ENCODE measurements at regions not wholly inside any gene's neighbourhood (a gene's known extent, or its start where the extent isn't known, plus 50 kb on each side); places are given as distances from the start of the nearest gene placed in this dataset.

DNA sequence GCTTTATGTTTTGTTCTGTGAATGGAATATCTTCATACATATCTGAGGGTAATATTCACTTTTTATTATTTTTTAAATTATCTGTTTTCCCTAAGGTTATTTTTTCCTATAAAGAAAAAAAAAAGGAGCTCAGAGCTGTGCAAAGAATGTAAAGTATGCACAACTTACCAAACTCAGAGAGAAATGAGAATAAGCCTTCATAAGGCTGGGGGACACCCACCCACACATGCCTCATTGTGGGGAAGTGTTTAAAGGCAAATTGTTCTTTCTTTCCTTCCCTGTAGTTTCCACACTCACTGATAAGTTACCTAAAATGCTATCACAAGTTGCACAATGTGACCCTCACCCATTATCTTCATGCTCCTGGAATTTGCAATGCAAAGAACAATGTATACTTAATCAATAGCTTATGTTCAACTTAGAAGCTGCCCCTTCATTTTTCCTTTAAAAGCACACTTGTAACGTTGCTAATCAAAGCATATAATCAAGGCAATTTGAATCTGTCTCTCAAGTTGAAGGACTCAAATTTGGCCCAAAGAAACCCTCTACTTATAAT lies 108.1 kb downstream of the GNAT3 start:
- no peak overlapping the region for H3K27ac ChIP-seq
- ATAC-seq (no peak), DNase-seq (ENCODE audit: low read depth in 1 of 2, low spot score in 1 of 2) (no peak), FAIRE-seq (no peak)
- H3K4me2 ChIP-seq, result no peak overlapping the region
- 21% methylated on average over 1 of the region's 1 CpG for WGBS (ENCODE audit: missing lambda C conversion rate)
- no peaks in the 10 kb centered on the region for H3K4me1 ChIP-seq
- ChIA-PET CTCF (interaction anchor here (0.7 to 4.2 kb wide), 5 partner anchors 12 to 1105 kb away, joined by 3 to 17 read pairs (median 3); no protein-coding TSS in a partner anchor), POLR2A (no interaction called here)
- H3K9me3 ChIP-seq, result no peaks in the 10 kb centered on the region
- TF ChIP-seq PHF8 (IDR thresholded peaks at IDR 0.05; ENCODE audit: borderline replicate concordance, low read depth) (no peak), FOXS1 (CRISPR knock-in tag; IDR thresholded peaks at IDR 0.05) (no peak), POLR2AphosphoS2 (conservative IDR thresholded peaks at IDR 0.05; ENCODE audit: low read length) (no peak), NR3C1 (IDR thresholded peaks at IDR 0.05) (no peak), EHF (CRISPR knock-in tag; IDR thresholded peaks at IDR 0.05) (no peak), HEYL (CRISPR knock-in tag; IDR thresholded peaks at IDR 0.05) (no peak), SMC3 (IDR thresholded peaks at IDR 0.05) (no peak), HOXB13 (CRISPR knock-in tag; IDR thresholded peaks at IDR 0.05; ENCODE audit: low read depth) (no peak), MAZ (IDR thresholded peaks at IDR 0.05; ENCODE audit: borderline replicate concordance, low read depth, low read length) (no peak), RCOR1 (IDR thresholded peaks at IDR 0.05; ENCODE audit: low read depth, low read length) (no peak), SREBF2 (IDR thresholded peaks at IDR 0.05) (no peak), MAFK (IDR thresholded peaks at IDR 0.05; ENCODE audit: partially characterized antibody) (no peak)
- TF ChIP-seq, protein P1, sequence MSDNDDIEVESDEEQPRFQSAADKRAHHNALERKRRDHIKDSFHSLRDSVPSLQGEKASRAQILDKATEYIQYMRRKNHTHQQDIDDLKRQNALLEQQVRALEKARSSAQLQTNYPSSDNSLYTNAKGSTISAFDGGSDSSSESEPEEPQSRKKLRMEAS (IDR thresholded peaks at IDR 0.05), result no peak
- TF ChIP-seq, protein P2, sequence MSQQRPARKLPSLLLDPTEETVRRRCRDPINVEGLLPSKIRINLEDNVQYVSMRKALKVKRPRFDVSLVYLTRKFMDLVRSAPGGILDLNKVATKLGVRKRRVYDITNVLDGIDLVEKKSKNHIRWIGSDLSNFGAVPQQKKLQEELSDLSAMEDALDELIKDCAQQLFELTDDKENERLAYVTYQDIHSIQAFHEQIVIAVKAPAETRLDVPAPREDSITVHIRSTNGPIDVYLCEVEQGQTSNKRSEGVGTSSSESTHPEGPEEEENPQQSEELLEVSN (IDR thresholded peaks at IDR 0.05; ENCODE audit: borderline replicate concordance, low read depth), result no peak
- TF ChIP-seq, protein P3, sequence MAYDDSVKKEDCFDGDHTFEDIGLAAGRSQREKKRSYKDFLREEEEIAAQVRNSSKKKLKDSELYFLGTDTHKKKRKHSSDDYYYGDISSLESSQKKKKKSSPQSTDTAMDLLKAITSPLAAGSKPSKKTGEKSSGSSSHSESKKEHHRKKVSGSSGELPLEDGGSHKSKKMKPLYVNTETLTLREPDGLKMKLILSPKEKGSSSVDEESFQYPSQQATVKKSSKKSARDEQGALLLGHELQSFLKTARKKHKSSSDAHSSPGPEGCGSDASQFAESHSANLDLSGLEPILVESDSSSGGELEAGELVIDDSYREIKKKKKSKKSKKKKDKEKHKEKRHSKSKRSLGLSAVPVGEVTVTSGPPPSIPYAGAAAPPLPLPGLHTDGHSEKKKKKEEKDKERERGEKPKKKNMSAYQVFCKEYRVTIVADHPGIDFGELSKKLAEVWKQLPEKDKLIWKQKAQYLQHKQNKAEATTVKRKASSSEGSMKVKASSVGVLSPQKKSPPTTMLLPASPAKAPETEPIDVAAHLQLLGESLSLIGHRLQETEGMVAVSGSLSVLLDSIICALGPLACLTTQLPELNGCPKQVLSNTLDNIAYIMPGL (CRISPR knock-in tag; IDR thresholded peaks at IDR 0.05; ENCODE audit: borderline replicate concordance), result no peak
- no peak overlapping the region for H3K4me3 ChIP-seq

DNA sequence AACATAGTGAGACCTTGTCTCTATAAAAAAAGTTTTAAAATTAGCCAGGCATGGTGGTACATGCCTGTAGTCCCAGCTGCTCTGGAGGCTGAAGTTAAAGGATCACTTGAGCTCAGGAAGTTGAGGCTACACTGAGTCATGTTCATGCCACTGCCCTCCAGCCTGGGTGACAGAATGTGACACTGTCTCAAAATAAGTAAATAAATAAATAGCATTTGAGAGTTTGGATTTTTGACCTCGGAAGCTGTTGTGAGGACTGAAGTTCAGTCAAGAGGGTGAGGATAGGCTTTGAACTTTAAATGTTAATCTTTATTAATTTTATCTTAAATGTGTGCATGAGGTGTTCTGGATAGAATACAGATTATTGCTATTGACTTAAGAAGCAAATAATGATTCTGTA lies 110.2 kb downstream of the GNAT3 start:
- Histone ChIP-seq H3K9me3 (no peaks in the 10 kb centered on the region), H3K4me2 (no peak overlapping the region), H3K4me3 (no peak overlapping the region), H3K27ac (no peak overlapping the region), H3K4me1 (no peaks in the 10 kb centered on the region)
- CTCF ChIA-PET, result interaction anchor here (0.9 to 4.2 kb wide), 3 partner anchors 10 to 268 kb away, joined by 3 to 17 read pairs (median 4); no protein-coding TSS in a partner anchor
- TF ChIP-seq SMC3 (IDR thresholded peaks at IDR 0.05) (no peak), HEYL (CRISPR knock-in tag; IDR thresholded peaks at IDR 0.05) (no peak), NPAS2 (CRISPR knock-in tag; IDR thresholded peaks at IDR 0.05; ENCODE audit: borderline replicate concordance) (no peak), RARB (CRISPR knock-in tag; IDR thresholded peaks at IDR 0.05) (no peak), ZNF302 (CRISPR knock-in tag; IDR thresholded peaks at IDR 0.05) (no peak), MAZ (IDR thresholded peaks at IDR 0.05; ENCODE audit: borderline replicate concordance, low read depth, low read length) (no peak), MAFK (IDR thresholded peaks at IDR 0.05; ENCODE audit: partially characterized antibody) (no peak), JUN (IDR thresholded peaks at IDR 0.05) (no peak), ZSCAN20 (CRISPR knock-in tag; IDR thresholded peaks at IDR 0.05) (no peak), CHD2 (IDR thresholded peaks at IDR 0.05; ENCODE audit: low read length, partially characterized antibody) (no peak), POLR2A (IDR thresholded peaks at IDR 0.05; ENCODE audit: low read length) (no peak), ZFP36 (IDR thresholded peaks at IDR 0.05; ENCODE audit: borderline replicate concordance, partially characterized antibody) (no peak), JUNB (IDR thresholded peaks at IDR 0.05) (no peak), RAD21 (conservative IDR thresholded peaks at IDR 0.05 in 1 of 2, IDR thresholded peaks at IDR 0.05 in 1 of 2) (no peak), KDM1A (IDR thresholded peaks at IDR 0.05; ENCODE audit: low read depth) (no peak)
- TF ChIP-seq, protein P1 (IDR thresholded peaks at IDR 0.05), result no peak
- TF ChIP-seq, protein P4, sequence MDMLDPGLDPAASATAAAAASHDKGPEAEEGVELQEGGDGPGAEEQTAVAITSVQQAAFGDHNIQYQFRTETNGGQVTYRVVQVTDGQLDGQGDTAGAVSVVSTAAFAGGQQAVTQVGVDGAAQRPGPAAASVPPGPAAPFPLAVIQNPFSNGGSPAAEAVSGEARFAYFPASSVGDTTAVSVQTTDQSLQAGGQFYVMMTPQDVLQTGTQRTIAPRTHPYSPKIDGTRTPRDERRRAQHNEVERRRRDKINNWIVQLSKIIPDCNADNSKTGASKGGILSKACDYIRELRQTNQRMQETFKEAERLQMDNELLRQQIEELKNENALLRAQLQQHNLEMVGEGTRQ (IDR thresholded peaks at IDR 0.05), result no peak
- TF ChIP-seq, protein P5, sequence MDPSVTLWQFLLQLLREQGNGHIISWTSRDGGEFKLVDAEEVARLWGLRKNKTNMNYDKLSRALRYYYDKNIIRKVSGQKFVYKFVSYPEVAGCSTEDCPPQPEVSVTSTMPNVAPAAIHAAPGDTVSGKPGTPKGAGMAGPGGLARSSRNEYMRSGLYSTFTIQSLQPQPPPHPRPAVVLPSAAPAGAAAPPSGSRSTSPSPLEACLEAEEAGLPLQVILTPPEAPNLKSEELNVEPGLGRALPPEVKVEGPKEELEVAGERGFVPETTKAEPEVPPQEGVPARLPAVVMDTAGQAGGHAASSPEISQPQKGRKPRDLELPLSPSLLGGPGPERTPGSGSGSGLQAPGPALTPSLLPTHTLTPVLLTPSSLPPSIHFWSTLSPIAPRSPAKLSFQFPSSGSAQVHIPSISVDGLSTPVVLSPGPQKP (IDR thresholded peaks at IDR 0.05; ENCODE audit: low read depth, low read length), result no peak
- TF ChIP-seq, protein P2 (IDR thresholded peaks at IDR 0.05; ENCODE audit: borderline replicate concordance, low read depth), result no peak
- POLR2A ChIA-PET, result no interaction called here
- no peak for DNase-seq (ENCODE audit: low read depth in 1 of 2, low spot score in 1 of 2)
- FAIRE-seq, result peak; percentile 74
- 20% methylated on average over 1 of the region's 1 CpG for WGBS (ENCODE audit: missing lambda C conversion rate)
- ATAC-seq, result no peak

Data from A549 (cell line).